Lower leg skin (tissue), 3 donors: ENCODE measurements at regions not wholly inside any gene's neighbourhood (a gene's known extent, or its start where the extent isn't known, plus 50 kb on each side); places are given as distances from the start of the nearest gene placed in this dataset.

Experiments
- POLR2A ChIP-seq, 2 donors: fragments of 450-650 bp; IDR thresholded peaks; one replicate each; pipeline ENCODE4 v1.6.1; 2016 to 2017; ENCODE audit warnings: antibody characterized with exemption in 2 of 2, mild to moderate bottlenecking in 1 of 2, moderate library complexity in 1 of 2
- TF ChIP-seq, protein P1 (sequence below), 3 donors: fragments of 450-650 bp; IDR thresholded peaks; one replicate each; pipeline ENCODE4 v1.5.1; 2016; ENCODE audit warnings: antibody characterized with exemption in 3 of 3, mild to moderate bottlenecking in 3 of 3, moderate library complexity in 2 of 3

GRCh38 chr15:69536726-69537512, 84.3 kb downstream of the RPLP1 start:
- TF ChIP-seq, protein P1, sequence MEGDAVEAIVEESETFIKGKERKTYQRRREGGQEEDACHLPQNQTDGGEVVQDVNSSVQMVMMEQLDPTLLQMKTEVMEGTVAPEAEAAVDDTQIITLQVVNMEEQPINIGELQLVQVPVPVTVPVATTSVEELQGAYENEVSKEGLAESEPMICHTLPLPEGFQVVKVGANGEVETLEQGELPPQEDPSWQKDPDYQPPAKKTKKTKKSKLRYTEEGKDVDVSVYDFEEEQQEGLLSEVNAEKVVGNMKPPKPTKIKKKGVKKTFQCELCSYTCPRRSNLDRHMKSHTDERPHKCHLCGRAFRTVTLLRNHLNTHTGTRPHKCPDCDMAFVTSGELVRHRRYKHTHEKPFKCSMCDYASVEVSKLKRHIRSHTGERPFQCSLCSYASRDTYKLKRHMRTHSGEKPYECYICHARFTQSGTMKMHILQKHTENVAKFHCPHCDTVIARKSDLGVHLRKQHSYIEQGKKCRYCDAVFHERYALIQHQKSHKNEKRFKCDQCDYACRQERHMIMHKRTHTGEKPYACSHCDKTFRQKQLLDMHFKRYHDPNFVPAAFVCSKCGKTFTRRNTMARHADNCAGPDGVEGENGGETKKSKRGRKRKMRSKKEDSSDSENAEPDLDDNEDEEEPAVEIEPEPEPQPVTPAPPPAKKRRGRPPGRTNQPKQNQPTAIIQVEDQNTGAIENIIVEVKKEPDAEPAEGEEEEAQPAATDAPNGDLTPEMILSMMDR (IDR thresholded peaks at IDR 0.05) = no peak
- no peak for TF ChIP-seq POLR2A (IDR thresholded peaks at IDR 0.05)
